PFSK-1 (cell line): ENCODE measurements at regions not wholly inside any gene's neighbourhood (a gene's known extent, or its start where the extent isn't known, plus 50 kb on each side); places are given as distances from the start of the nearest gene placed in this dataset.

Source experiments
- FOXP2 ChIP-seq: optimal IDR thresholded peaks from 2 replicates; pipeline ENCODE3; 2011; ENCODE audit warnings: borderline replicate concordance, control low read depth, inconsistent platforms; ENCODE audit not compliant: insufficient read depth; ENCODE audit errors: extremely low read length, extremely low read depth
- POLR2AphosphoS5 ChIP-seq: IDR thresholded peaks from 2 replicates; pipeline ENCODE4 v1.6.1; 2012; ENCODE audit warnings: low read depth, mild to moderate bottlenecking, control low read depth, low read length, moderate library complexity
- SIN3A ChIP-seq: IDR thresholded peaks from 2 replicates; pipeline ENCODE4 v1.6.1; 2012; ENCODE audit warnings: mild to moderate bottlenecking, low read length, moderate library complexity, borderline replicate concordance; ENCODE audit not compliant: insufficient read depth
- TAF1 ChIP-seq: IDR thresholded peaks from 2 replicates; pipeline ENCODE4 v1.6.1; 2012; ENCODE audit warnings: low read length, control low read depth, borderline replicate concordance; ENCODE audit not compliant: insufficient read depth
- TF ChIP-seq, protein P1 (sequence below), 2 experiments: IDR thresholded peaks; 2 replicates each; pipeline versions ENCODE4 v1.6.1 to v1.8.0; 2011 to 2012; ENCODE audit warnings: low read depth in 2 of 2, low read length in 2 of 2, control low read depth in 1 of 2, inconsistent platforms in 1 of 2, mild to moderate bottlenecking in 1 of 2, moderate library complexity in 1 of 2; ENCODE audit not compliant: insufficient read depth in 1 of 2

DNA sequence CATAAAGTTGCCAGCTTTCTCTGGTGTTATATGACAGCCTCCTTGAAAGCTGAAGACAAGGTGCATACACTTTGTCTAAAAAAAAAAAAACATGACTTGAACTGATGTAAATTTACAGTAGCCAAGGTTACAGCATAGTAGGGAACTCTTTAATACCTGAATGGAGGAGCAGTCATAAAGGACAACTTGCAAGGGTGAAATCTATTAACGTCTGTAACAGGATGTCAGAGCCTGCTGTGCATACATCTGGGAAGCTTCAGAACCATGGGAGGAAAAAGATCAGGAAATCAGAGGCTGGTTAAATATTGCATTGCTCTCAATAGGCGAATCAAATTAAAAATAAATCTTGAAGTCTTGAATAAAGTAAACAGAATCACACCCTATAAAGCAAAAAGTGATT, 484.0 kb upstream of the CTSO start:
- TF ChIP-seq POLR2AphosphoS5 (no peak), TAF1 (no peak), SIN3A (no peak), FOXP2 (no peak)
- TF ChIP-seq, protein P1, sequence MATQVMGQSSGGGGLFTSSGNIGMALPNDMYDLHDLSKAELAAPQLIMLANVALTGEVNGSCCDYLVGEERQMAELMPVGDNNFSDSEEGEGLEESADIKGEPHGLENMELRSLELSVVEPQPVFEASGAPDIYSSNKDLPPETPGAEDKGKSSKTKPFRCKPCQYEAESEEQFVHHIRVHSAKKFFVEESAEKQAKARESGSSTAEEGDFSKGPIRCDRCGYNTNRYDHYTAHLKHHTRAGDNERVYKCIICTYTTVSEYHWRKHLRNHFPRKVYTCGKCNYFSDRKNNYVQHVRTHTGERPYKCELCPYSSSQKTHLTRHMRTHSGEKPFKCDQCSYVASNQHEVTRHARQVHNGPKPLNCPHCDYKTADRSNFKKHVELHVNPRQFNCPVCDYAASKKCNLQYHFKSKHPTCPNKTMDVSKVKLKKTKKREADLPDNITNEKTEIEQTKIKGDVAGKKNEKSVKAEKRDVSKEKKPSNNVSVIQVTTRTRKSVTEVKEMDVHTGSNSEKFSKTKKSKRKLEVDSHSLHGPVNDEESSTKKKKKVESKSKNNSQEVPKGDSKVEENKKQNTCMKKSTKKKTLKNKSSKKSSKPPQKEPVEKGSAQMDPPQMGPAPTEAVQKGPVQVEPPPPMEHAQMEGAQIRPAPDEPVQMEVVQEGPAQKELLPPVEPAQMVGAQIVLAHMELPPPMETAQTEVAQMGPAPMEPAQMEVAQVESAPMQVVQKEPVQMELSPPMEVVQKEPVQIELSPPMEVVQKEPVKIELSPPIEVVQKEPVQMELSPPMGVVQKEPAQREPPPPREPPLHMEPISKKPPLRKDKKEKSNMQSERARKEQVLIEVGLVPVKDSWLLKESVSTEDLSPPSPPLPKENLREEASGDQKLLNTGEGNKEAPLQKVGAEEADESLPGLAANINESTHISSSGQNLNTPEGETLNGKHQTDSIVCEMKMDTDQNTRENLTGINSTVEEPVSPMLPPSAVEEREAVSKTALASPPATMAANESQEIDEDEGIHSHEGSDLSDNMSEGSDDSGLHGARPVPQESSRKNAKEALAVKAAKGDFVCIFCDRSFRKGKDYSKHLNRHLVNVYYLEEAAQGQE (IDR thresholded peaks at IDR 0.05; ENCODE audit: insufficient read depth in 1 of 2, low read depth in 2 of 2, low read length in 2 of 2) = no peak
